Stimulated activated naive B cell treated with anti-CD40 and anti-IgM and Interleukin-4, amounts not matched to agents 10 μg/mL and 1 μg/mL and 100 μg/mL, for 72 hours (primary cell): ENCODE measurements at regions not wholly inside any gene's neighbourhood (a gene's known extent, or its start where the extent isn't known, plus 50 kb on each side); places are given as distances from the start of the nearest gene placed in this dataset.

Experiments used
- ATAC-seq, 2 donors: fragments of 150-1000 bp; cut with Tn5 transposase; replicated peaks; 2 replicates each; pipeline ENCODE4 v1.10.0; 2021; ENCODE audit warnings: moderate library complexity in 1 of 2
- DNase-seq: peaks from one replicate; pipeline ENCODE4 v3.0.0; 2021
- H3K27ac Mint-ChIP-seq: one replicate; pipeline ENCODE4 v1.8.0; 2022; ENCODE audit warnings: mild to moderate bottlenecking, mixed read lengths
- H3K27me3 Mint-ChIP-seq, 2 donors: one replicate each; pipeline ENCODE4 v1.8.0; 2022; ENCODE audit warnings: mixed read lengths in 2 of 2
- H3K36me3 Mint-ChIP-seq, 2 donors: one replicate each; pipeline ENCODE4 v1.8.0; 2022; ENCODE audit warnings: mixed read lengths in 2 of 2, mild to moderate bottlenecking in 1 of 2
- H3K4me1 Mint-ChIP-seq, 2 donors: one replicate each; pipeline ENCODE4 v1.8.0; 2022; ENCODE audit warnings: mixed read lengths in 2 of 2, mild to moderate bottlenecking in 1 of 2
- H3K4me3 Mint-ChIP-seq, 2 donors: one replicate each; pipeline ENCODE4 v1.8.0; 2022; ENCODE audit warnings: mild to moderate bottlenecking in 2 of 2, mixed read lengths in 2 of 2, moderate library complexity in 1 of 2
- H3K9me3 Mint-ChIP-seq, 2 donors: one replicate each; pipeline ENCODE4 v1.8.0; 2022; ENCODE audit warnings: mixed read lengths in 2 of 2, mild to moderate bottlenecking in 1 of 2

GRCh38 chr14:95395098-95395737 is 75.5 kb upstream of the CLMN start:
- H3K36me3 Mint-ChIP-seq = peaks cover 0 to 5% of the 10 kb centered on the region in 2 donors
- DNase-seq (no peak), ATAC-seq (peak; percentile 48 to 71)
- H3K27me3 Mint-ChIP-seq = no peaks in the 10 kb centered on the region
- peaks cover 6 to 15% of the 10 kb centered on the region in 2 donors for H3K4me1 Mint-ChIP-seq
- peaks cover 5 to 6% of the 10 kb centered on the region in 2 donors for H3K9me3 Mint-ChIP-seq
- peak overlapping the region; percentile 40 for H3K27ac Mint-ChIP-seq
- H3K4me3 Mint-ChIP-seq = no peak overlapping the region

GRCh38 chr14:95394297-95395097 is 74.8 kb upstream of the CLMN start:
- Mint-ChIP-seq H3K36me3 (peaks cover 0 to 5% of the 10 kb centered on the region in 2 donors), H3K27ac (no peak overlapping the region), H3K9me3 (peaks cover 5 to 6% of the 10 kb centered on the region in 2 donors), H3K4me3 (no peak overlapping the region), H3K4me1 (peaks cover 6 to 15% of the 10 kb centered on the region in 2 donors), H3K27me3 (no peaks in the 10 kb centered on the region)
- ATAC-seq (no peak), DNase-seq (no peak)

- Mint-ChIP-seq H3K4me1 (peaks cover 6 to 15% of the 10 kb centered on the region in 2 donors), H3K27me3 (peaks cover 0 to 9% of the 10 kb centered on the region in 2 donors), H3K4me3 (no peak overlapping the region), H3K36me3 (peaks cover 0 to 5% of the 10 kb centered on the region in 2 donors), H3K27ac (no peak overlapping the region), H3K9me3 (peaks cover 6 to 7% of the 10 kb centered on the region in 2 donors)
- ATAC-seq = no peak
- DNase-seq = no peak
These were observed 73.1 kb upstream of the CLMN start for GRCh38 chr14:95392841-95393240.

DNA sequence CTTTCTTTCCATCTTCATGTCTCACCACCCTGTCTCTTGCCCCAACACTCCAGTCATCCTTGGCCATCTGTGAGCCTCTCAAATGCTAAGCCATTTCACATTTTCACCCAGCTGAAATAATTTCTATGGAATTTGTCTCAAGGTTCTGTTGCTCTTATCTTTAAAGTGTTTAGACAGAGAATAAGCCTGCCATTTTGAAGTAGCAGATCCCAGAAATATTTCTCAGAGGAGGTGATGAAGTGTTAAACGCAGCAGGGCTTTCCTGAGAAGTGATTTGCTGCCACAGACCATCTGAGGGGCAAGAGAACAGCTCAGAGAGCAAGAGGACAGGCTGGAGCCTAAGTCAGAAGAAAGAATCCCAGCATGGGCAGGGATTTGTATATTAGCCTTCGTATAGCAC is 71.6 kb upstream of the CLMN start:
- Mint-ChIP-seq H3K9me3 (peaks cover 6 to 7% of the 10 kb centered on the region in 2 donors), H3K27ac (no peak overlapping the region), H3K4me3 (no peak overlapping the region), H3K4me1 (peaks cover 6 to 12% of the 10 kb centered on the region in 2 donors), H3K27me3 (peaks cover 0 to 22% of the 10 kb centered on the region in 2 donors), H3K36me3 (peaks cover 0 to 5% of the 10 kb centered on the region in 2 donors)
- ATAC-seq = no peak
- DNase-seq = no peak

DNA sequence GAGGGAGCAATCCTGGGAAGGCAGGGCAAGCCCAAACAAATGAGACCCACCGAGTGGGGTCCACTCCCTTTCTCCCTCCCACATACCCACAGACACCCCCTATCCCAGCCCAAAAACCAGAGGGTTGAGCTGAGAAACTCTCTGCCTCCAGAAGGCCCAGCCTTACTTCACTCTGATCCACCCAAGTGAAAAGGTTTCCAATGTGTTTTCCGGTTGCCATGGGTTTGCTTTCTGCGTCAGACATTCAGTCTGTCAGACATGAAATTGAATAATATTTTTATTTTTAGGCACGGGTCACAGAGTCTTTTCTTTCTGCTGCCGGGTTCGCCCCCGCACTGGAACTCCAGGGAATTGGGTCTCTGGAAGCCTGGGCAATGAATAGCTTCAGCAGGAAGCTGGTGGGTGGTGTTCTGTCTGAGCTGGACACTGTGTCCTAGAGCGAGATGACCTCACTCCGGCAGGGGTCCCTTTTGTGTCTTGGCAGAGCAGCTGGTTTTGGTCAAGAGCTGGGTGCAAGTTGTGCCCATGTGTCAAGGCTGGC is 69.8 kb upstream of the CLMN start:
- peaks cover 6 to 7% of the 10 kb centered on the region in 2 donors for H3K9me3 Mint-ChIP-seq
- DNase-seq (no peak), ATAC-seq (no peak)
- H3K27me3 Mint-ChIP-seq = peaks cover 9 to 27% of the 10 kb centered on the region in 2 donors
- no peak overlapping the region for H3K27ac Mint-ChIP-seq
- no peak overlapping the region for H3K4me3 Mint-ChIP-seq
- peaks cover 0 to 5% of the 10 kb centered on the region in 2 donors for H3K36me3 Mint-ChIP-seq
- peaks cover 0 to 4% of the 10 kb centered on the region in 2 donors for H3K4me1 Mint-ChIP-seq

DNA sequence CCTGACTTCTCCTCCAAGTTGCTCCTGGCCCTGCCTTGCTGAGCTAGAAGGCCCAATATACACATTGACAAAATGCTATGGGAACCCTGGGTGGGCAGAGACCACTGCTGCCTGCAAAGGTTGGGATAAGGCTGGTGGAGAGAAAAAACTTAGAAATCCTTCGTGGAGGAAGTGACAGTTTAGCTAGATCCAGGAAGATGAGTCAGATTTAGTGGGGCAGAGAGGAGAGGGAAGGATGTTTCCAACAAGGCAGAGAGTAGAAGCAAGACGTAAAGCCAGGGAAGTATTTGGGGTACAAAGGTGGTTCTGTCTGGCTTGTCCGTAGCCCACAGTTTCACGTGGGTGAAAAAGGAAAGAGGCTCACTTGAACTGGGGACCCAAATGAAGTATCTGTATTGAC is 69.0 kb upstream of the CLMN start:
- no peak overlapping the region for H3K4me3 Mint-ChIP-seq
- peaks cover 0 to 1% of the 10 kb centered on the region in 2 donors for H3K9me3 Mint-ChIP-seq
- DNase-seq (no peak), ATAC-seq (no peak)
- H3K27ac Mint-ChIP-seq = no peak overlapping the region
- no peaks in the 10 kb centered on the region for H3K36me3 Mint-ChIP-seq
- H3K27me3 Mint-ChIP-seq = peaks cover 9 to 27% of the 10 kb centered on the region in 2 donors
- peaks cover 0 to 2% of the 10 kb centered on the region in 2 donors for H3K4me1 Mint-ChIP-seq

GRCh38 chr14:95387826-95388445 is 68.2 kb upstream of the CLMN start:
- peaks cover 0 to 2% of the 10 kb centered on the region in 2 donors for H3K4me1 Mint-ChIP-seq
- no peak overlapping the region for H3K4me3 Mint-ChIP-seq
- H3K27me3 Mint-ChIP-seq = peaks cover 9 to 27% of the 10 kb centered on the region in 2 donors
- H3K27ac Mint-ChIP-seq = no peak overlapping the region
- H3K36me3 Mint-ChIP-seq = no peaks in the 10 kb centered on the region
- ATAC-seq (no peak), DNase-seq (no peak)
- H3K9me3 Mint-ChIP-seq = peaks cover 0 to 1% of the 10 kb centered on the region in 2 donors

DNA sequence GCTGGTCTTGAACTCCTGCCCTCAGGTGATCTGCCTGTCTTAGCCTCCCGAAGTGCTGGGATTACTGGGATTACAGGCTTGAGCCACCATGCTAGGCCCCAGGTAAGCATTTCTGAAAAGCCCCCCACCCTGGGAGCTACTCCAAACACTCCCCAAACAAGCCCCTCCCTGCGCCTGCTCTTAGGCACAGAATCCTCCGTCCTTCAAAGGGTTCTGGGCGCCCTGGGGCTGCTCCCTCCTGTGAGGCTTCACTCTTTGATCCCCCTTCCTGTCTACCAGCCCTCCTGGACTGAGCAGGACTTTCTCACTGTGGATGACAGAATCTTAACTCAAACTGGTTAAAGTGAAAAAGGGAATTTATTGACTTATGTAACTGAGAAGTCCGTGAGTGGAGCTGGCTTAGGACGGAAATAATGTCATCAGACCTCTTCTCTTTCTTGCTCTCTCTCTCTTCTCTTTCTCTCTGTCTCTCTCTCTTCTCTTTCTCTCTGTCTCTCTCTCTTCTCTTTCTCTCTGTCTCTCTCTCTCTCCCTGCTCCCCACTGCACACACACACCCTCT is 66.9 kb upstream of the CLMN start:
- peaks cover 0 to 2% of the 10 kb centered on the region in 2 donors for H3K4me1 Mint-ChIP-seq
- no peak overlapping the region for H3K4me3 Mint-ChIP-seq
- H3K36me3 Mint-ChIP-seq = peaks cover 0 to 3% of the 10 kb centered on the region in 2 donors
- DNase-seq (no peak), ATAC-seq (no peak)
- peaks cover 0 to 1% of the 10 kb centered on the region in 2 donors for H3K9me3 Mint-ChIP-seq
- peaks cover 9 to 27% of the 10 kb centered on the region in 2 donors for H3K27me3 Mint-ChIP-seq
- no peak overlapping the region for H3K27ac Mint-ChIP-seq

GRCh38 chr14:95385701-95386100 is 66.0 kb upstream of the CLMN start:
- DNase-seq (no peak), ATAC-seq (no peak)
- Mint-ChIP-seq H3K27me3 (peaks cover 9 to 27% of the 10 kb centered on the region in 2 donors), H3K36me3 (peaks cover 1 to 3% of the 10 kb centered on the region in 2 donors), H3K4me3 (no peak overlapping the region), H3K9me3 (peaks cover 1 to 6% of the 10 kb centered on the region in 2 donors), H3K4me1 (peaks cover 0 to 2% of the 10 kb centered on the region in 2 donors), H3K27ac (peak overlapping the region; percentile 4)

- Mint-ChIP-seq H3K36me3 (peaks cover 3 to 17% of the 10 kb centered on the region in 2 donors), H3K27ac (no peak overlapping the region), H3K4me1 (peaks cover 0 to 2% of the 10 kb centered on the region in 2 donors), H3K4me3 (no peak overlapping the region), H3K27me3 (peaks cover 9 to 17% of the 10 kb centered on the region in 2 donors), H3K9me3 (peaks cover 4 to 18% of the 10 kb centered on the region in 2 donors)
- DNase-seq = no peak
- no peak for ATAC-seq
These were observed 63.0 kb upstream of the CLMN start for GRCh38 chr14:95382747-95383146.

- peaks cover 3 to 17% of the 10 kb centered on the region in 2 donors for H3K36me3 Mint-ChIP-seq
- ATAC-seq (no peak), DNase-seq (no peak)
- H3K4me1 Mint-ChIP-seq = peaks cover 0 to 2% of the 10 kb centered on the region in 2 donors
- H3K27me3 Mint-ChIP-seq = peaks cover 8 to 9% of the 10 kb centered on the region in 2 donors
- H3K9me3 Mint-ChIP-seq = peaks cover 4 to 18% of the 10 kb centered on the region in 2 donors
- no peak overlapping the region for H3K27ac Mint-ChIP-seq
- H3K4me3 Mint-ChIP-seq = no peak overlapping the region
These were observed 62.0 kb upstream of the CLMN start for GRCh38 chr14:95381726-95382125.

DNA sequence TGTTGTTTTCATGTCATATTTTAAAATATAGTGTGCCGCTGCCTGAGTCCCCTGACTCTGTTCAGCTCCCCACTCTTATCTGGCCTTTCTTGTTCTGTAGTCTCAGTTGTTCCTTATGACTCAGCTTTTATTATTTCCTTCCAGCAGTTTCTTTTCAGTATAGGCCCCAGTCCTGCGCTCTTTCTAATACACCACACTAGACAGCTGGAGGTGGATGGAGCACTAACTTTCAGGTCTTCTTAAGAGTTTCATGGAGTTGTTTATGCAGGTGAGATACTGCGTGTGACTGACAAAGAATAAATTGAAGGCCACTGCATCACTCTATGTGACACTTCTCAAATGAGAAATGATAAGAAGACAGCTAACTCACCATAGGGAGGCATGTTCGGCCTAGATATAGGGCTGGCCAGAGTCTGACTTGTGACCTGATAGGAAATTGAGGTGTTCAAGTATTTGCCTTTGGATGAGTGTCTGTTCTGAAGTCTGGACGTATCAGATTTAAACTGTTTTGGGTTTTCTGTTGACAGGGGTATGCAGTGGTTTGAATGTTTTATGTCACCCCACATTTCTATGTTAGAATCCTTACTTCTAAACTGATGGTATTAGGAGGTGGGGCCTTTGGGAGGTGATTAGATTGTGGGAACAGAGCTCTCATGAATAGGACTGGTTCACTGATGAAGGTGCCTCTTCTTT is 60.8 kb upstream of the CLMN start:
- Mint-ChIP-seq H3K27me3 (peaks cover 7 to 12% of the 10 kb centered on the region in 2 donors), H3K27ac (no peak overlapping the region), H3K4me1 (peaks cover 2 to 4% of the 10 kb centered on the region in 2 donors), H3K4me3 (no peak overlapping the region), H3K36me3 (peaks cover 3 to 17% of the 10 kb centered on the region in 2 donors), H3K9me3 (peaks cover 4 to 18% of the 10 kb centered on the region in 2 donors)
- DNase-seq (no peak), ATAC-seq (no peak)

DNA sequence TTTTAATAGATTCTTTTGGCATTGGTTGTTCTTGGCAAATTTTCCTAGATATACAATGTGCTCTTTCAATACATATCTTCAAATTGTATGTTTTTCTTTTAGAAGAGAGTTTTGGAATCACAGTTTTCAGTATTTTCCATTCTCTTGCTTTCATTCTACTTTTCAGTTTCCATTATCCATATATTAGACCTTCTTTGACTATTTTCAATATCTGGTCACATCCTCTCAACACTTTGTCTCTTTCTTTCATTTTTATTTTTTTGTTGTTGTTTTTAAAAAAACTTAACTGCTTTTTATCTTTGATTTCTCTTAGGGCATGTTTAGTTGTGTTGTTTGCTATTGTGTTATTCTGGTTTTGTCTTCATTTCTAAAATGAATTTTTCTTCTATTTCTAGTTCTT is 59.9 kb upstream of the CLMN start:
- Mint-ChIP-seq H3K4me1 (peaks cover 2 to 6% of the 10 kb centered on the region in 2 donors), H3K4me3 (no peak overlapping the region), H3K36me3 (peaks cover 3 to 17% of the 10 kb centered on the region in 2 donors), H3K27ac (no peak overlapping the region), H3K9me3 (peaks cover 4 to 18% of the 10 kb centered on the region in 2 donors), H3K27me3 (peaks cover 7 to 18% of the 10 kb centered on the region in 2 donors)
- DNase-seq = no peak
- no peak for ATAC-seq
